NCI-H146 treated with DMSO at 0.1 percent for 48 hours (cell line): ENCODE measurements at regions not wholly inside any gene's neighbourhood (a gene's known extent, or its start where the extent isn't known, plus 50 kb on each side); places are given as distances from the start of the nearest gene placed in this dataset.
"Not testable (repeated sequence)": the region's sequence is repeated elsewhere in the genome, so short reads cannot be mapped to it uniquely, and the experiment has no call there.

Experiments used
- DNase-seq: peaks from one replicate; lab custom pipeline; 2025; ENCODE audit not compliant: unreplicated experiment; lab: John Stamatoyannopoulos, UW

GRCh38 chr3:146382386-146382785 lies 87.0 kb downstream of the PLSCR2 start:
- no peak for DNase-seq

DNA sequence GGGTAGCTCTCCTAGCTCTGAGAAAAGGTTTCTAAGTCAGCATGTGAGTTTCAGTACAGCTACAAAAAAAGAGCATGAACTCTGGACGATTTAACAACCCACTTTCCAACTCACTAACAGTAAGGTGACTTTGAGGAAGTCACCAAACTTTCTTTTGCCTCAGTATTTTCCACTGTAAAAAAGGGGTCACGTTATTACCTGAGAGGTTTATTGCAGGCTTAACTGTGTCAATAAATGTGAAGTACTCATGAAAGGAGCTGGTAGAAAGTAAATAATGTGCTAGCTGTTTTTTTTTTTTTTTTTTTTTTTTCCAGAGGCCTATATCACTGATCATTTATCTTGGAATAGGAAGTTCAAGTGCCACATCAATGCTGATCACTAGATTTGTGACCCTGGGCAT lies 89.3 kb downstream of the PLSCR2 start:
- no peak for DNase-seq

DNA sequence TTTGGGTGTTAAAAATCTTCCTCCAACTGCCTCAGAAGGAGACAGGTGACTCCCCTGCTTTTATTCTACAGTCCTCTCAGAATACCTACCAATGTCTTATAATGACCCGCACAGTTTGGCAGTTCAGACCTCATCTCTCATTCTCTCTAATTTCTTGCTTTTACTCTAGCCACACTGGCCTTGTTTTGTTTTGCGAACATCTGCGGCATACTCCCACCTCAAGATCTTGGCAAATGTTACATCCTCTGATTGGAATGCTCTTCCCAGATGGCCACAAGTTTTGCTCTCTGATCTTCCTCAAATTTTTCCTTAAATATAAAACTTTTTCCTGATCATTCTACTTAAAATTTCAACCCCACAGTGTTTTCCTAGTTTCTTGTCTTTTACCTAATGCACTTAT lies 94.1 kb downstream of the PLSCR2 start:
- no peak for DNase-seq

GRCh38 chr3:146374146-146374545 lies 95.2 kb downstream of the PLSCR2 start:
- no peak for DNase-seq

- no peak for DNase-seq
Observed at GRCh38 chr3:146371902-146372301, 97.5 kb downstream of the PLSCR2 start.

DNA sequence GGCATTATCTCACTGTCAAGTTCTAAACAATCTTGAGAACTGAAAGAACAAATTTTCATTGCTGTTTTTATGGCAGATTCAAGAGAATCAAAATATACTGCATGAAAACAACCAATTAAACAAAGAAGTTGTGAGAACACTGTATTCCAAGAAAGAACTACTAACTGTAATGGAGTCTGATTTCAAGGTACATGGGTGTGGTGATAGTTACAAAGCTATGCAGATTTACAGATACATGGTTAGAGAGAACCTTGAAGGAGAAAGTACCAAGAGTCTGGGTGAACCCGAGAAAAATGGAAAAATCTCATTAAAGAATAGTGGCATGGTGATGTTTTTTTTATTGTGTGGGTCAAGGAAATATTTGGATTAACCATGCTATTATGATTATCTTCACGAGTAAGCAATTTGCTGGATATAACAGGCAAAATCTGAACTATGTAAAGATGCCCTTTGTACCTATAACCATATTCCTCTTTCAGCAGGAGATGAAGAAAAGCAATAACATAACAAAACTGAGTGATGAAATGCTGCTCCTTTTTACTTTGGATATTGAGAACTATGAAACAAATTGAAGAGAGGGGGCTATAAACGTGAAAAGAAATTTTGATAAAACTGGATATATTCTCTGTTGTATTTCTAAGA lies 100.4 kb downstream of the PLSCR2 start:
- DNase-seq: no peak

DNA sequence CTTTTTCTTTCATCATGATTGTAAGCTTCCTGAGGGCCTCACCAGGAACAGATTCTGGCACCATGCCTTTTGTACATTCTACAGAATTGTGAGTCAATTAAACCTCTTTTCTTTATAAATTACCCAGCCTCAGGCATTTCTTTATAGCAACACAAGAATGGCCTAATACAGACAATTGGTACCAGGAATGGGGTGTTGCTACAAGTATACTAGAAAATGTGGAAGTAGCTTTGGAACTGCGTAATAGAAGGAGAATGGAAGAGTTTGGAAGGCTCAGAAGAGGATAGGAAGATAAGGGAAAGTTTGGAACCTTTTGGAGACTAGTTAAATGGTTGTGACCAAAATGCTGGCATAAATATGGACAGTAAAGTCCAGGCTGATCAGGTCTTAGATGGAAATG lies 108.9 kb upstream of the PLSCR4 start:
- no peak for DNase-seq

DNA sequence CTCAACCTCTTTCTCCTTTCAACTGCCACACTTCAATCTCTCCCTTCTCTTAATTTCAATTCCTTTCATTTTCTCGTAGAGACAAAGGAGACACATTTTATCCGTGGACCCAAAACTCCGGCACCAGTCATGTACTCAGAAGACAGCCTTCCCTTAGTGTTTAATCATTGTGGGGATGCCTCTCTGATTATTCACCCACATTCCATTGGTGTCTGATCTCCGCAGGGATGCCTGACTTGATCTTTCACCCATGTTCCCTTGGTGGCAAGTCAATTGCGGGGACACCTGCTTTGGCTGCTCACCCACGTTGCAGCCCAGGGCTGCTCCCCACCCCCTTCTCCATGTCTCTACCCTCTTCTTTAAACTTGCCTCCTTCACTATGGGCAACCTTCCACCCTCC lies 103.5 kb upstream of the PLSCR4 start:
- DNase-seq: not testable (repeated sequence)

- DNase-seq: no peak
Observed at GRCh38 chr3:146350852-146351251, 99.9 kb upstream of the PLSCR4 start.

DNA sequence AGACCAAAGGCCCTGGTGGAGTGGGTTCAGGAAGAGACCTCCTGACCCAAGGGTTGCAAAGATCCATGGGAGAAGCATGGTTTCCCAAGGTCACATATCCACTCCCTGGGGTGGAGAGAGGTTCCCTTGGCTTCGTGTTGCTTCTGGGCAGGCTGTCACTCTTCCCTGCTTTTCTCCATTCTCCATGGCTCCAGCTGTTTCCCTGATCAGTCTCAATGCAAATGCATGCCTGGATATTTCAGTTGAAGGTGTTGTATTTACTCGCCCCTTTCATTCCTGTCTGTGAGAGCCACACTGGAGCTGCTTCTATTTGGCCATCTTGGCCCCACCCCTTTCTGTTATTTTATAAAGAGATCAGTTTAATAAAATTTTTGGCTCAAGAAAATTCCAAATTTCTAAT lies 95.0 kb upstream of the PLSCR4 start:
- no peak for DNase-seq

GRCh38 chr3:146343551-146343950 lies 92.6 kb upstream of the PLSCR4 start:
- DNase-seq: no peak

DNA sequence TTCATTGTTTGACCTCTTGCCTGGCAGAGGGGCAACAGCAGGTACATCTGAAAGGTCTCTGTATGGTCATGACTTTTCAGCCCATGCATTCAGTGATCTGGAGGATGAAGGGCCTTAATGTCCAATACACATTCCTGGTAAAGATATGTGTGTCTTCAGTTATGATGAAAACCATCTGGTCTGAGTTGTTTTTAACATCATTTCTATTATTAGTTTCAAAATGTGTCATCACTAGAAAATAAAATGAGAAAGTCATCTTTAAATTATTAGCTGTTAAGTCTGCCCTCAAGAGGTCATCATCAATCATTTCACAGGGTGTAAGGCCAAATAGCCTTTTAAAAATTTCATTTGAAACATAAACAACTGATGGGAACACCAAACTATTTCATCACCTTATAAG lies 92.1 kb upstream of the PLSCR4 start:
- no peak for DNase-seq

DNA sequence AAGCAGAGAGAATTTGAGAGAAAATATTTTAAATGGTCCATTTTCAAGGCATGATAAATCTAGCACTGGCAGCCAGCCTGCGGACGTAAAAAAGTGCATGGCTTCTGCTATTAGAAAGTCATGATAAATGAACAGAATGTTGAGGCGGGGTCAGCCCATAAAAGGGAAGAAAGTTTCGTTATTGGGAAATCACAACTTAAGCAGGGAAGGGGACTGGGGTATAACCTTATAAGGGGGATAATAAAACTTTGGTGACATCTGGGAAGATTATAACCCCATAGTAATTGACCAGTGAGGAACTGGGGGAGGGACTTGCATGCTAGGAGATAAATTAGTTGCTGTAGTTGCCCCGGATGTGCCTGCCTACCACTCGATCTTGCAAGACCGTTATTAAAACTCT lies 88.4 kb upstream of the PLSCR4 start:
- DNase-seq: no peak

- DNase-seq: no peak
Observed at GRCh38 chr3:146337991-146338390, 87.1 kb upstream of the PLSCR4 start.

DNA sequence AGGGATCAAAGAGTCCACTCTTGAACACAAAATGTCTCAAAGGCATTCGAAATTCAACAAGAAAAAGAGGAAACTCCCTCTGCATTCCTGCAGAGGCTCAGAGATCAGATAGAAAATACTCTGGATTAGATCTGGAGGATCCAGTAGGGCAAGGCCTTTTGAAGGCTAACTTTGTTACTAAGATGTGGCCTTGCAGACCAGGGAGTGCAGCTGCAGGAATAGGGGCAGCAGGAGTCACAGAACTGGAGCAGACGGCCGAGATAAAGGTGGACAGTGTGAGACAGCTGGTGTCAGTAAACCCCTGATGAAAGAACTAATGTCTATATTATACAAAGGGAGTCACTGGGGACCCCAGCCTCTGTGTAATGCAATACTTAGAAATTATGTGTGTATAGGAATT lies 84.5 kb upstream of the PLSCR4 start:
- DNase-seq: no peak

GRCh38 chr3:146334151-146334550 lies 83.2 kb upstream of the PLSCR4 start:
- no peak for DNase-seq

- no peak for DNase-seq
Observed at GRCh38 chr3:146331967-146332366, 81.1 kb upstream of the PLSCR4 start.

GRCh38 chr3:146326875-146327543 lies 76.1 kb upstream of the PLSCR4 start:
- DNase-seq: peak; percentile 28

GRCh38 chr3:146325170-146325569 lies 74.3 kb upstream of the PLSCR4 start:
- DNase-seq: no peak

DNA sequence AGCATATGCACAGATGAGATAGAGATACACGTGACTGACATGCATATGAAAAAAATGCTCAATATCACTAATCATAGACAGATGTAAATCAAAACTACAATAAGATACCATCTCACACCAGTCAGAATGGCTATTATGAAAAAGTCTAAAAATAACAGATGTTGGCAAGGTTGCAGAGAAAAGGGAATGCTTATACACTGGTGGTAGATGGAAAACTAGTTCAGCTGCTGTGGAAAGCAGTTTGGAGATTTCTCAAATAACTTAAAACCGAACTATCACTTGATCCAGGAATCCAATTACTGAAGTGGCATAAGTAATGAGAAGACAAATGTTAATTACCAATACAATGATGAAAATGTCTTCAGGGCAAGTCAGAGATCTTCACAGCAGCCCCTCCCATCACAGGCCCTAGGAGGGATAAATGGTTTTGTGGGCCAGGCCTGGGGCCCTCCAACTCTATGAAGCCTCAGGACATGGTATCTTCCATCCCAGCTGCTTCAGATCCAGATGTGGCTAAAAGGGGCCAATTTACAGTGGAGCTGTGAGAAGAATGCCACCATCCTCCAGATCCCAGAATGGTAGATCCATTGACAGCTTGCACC lies 71.4 kb upstream of the PLSCR4 start:
- DNase-seq: no peak

DNA sequence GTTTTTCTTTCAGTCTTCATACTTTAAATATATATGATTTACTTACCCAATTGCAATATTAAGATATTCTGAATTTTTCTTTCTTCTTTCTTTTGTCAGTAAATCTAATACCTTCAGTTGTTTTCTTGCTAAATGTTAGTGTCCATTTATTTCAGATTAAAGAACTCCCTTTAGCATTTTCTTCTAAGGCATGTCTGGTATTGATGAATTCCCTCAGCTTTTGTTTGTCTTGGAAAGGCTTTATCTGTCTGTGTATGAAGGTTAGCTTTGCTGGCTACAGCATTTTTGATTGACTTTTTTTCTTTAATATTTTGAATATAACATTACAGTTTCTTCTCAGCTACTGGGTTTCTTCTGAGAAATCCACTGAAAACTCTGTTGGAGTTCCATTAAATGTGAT lies 64.0 kb upstream of the PLSCR4 start:
- no peak for DNase-seq

- DNase-seq: no peak
Observed at GRCh38 chr3:146313746-146314111, 62.8 kb upstream of the PLSCR4 start.
